ENCODE measurements at regions not wholly inside any gene's neighbourhood (a gene's known extent, or its start where the extent isn't known, plus 50 kb on each side); places are given as distances from the start of the nearest gene placed in this dataset.

DNA sequence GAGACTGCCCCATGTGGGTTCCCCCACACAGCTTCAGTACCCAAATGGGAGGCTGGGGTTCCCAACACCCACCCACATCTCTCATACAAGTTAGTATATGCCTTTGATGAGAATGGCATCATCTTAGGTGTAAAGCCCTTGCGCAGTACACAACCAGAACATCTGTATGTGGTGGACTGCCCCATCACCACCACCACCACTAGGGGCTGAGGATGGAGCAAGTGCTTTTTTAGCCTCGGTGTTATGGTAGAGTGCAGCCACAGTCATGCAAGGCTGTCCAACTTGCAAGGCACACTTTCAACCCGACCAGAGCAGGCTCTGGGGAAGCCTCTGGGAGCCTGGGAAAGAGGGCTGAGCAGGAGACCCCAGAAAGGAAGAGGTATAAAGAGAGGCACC, 241.2 kb downstream of the TFCP2L1 start:
- TF ChIP-seq SUZ12 (IDR thresholded peaks at IDR 0.05) (no peak), LEF1 (IDR thresholded peaks at IDR 0.05; ENCODE audit: borderline replicate concordance) (no peak), FOXA1 (IDR thresholded peaks at IDR 0.05) (no peak), FOXM1 (IDR thresholded peaks at IDR 0.05; ENCODE audit: borderline replicate concordance) (no peak), NFRKB (IDR thresholded peaks at IDR 0.05) (no peak), BHLHE40 (IDR thresholded peaks at IDR 0.05; ENCODE audit: borderline replicate concordance) (no peak), SP1 (IDR thresholded peaks at IDR 0.05) (no peak), HDGF (IDR thresholded peaks at IDR 0.05; ENCODE audit: borderline replicate concordance) (no peak), CTBP1 (IDR thresholded peaks at IDR 0.05; ENCODE audit: borderline replicate concordance) (no peak), TARDBP (IDR thresholded peaks at IDR 0.05) (no peak), ELF4 (IDR thresholded peaks at IDR 0.05) (no peak), FOXK2 (IDR thresholded peaks at IDR 0.05) (no peak), ZNF384 (IDR thresholded peaks at IDR 0.05) (no peak)
- TF ChIP-seq, protein P1, sequence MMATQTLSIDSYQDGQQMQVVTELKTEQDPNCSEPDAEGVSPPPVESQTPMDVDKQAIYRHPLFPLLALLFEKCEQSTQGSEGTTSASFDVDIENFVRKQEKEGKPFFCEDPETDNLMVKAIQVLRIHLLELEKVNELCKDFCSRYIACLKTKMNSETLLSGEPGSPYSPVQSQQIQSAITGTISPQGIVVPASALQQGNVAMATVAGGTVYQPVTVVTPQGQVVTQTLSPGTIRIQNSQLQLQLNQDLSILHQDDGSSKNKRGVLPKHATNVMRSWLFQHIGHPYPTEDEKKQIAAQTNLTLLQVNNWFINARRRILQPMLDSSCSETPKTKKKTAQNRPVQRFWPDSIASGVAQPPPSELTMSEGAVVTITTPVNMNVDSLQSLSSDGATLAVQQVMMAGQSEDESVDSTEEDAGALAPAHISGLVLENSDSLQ (IDR thresholded peaks at IDR 0.05): no peak
